ENCODE measurements at regions not wholly inside any gene's neighbourhood (a gene's known extent, or its start where the extent isn't known, plus 50 kb on each side); places are given as distances from the start of the nearest gene placed in this dataset.

DNA sequence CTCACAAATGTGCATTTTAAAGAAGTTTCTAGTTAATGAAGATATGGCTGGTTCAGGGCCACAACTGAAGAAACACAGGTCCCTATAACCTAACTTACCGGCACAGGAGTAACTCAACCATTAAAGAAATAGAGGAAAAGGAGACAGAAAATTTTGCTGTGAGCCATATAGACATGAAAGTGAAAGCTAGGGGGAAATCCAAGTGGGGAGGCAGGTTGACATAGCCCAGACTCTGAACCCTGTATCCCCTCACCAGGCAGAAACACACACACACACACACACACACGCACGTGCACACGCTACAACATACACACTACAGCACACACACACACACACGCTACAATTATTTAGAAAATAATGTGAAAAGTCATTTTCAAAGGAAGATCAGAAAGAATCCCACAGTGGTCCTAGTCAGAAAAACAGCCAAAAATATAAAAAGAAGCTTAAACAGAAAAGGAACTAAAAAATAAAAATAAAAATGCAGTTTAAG lies 856.4 kb upstream of the CDH6 start:
- Histone ChIP-seq H3F3A (ENCODE audit: control insufficient read depth, insufficient read depth) (no peaks in the 10 kb centered on the region), H3K9me2 (replicated peaks; ENCODE audit: control insufficient read depth, low read length) (no peaks in the 10 kb centered on the region), H3K79me2 (ENCODE audit: control insufficient read depth, low read length) (no peaks in the 10 kb centered on the region), H4K20me1 (ENCODE audit: control insufficient read depth, insufficient read depth, low read depth, low read length) (no peaks in the 10 kb centered on the region), H3K4me2 (ENCODE audit: low read length) (no peak overlapping the region), H3K9me3 (ENCODE audit: control insufficient read depth, insufficient read depth, low read length) (no peaks in the 10 kb centered on the region), H3K27ac (ENCODE audit: low read depth, low read length) (no peak overlapping the region), H3K27me3 (ENCODE audit: control insufficient read depth, low read length) (no peaks in the 10 kb centered on the region), H3K36me3 (ENCODE audit: control insufficient read depth, low read length) (no peaks in the 10 kb centered on the region), H3K4me3 (ENCODE audit: low read length) (no peak overlapping the region), H3K4me1 (ENCODE audit: control insufficient read depth, low read length) (no peaks in the 10 kb centered on the region)
- no peak for TF ChIP-seq EZH2phosphoT487 (IDR thresholded peaks at IDR 0.05; ENCODE audit: borderline replicate concordance, low read length)
- TF ChIP-seq, protein P1, sequence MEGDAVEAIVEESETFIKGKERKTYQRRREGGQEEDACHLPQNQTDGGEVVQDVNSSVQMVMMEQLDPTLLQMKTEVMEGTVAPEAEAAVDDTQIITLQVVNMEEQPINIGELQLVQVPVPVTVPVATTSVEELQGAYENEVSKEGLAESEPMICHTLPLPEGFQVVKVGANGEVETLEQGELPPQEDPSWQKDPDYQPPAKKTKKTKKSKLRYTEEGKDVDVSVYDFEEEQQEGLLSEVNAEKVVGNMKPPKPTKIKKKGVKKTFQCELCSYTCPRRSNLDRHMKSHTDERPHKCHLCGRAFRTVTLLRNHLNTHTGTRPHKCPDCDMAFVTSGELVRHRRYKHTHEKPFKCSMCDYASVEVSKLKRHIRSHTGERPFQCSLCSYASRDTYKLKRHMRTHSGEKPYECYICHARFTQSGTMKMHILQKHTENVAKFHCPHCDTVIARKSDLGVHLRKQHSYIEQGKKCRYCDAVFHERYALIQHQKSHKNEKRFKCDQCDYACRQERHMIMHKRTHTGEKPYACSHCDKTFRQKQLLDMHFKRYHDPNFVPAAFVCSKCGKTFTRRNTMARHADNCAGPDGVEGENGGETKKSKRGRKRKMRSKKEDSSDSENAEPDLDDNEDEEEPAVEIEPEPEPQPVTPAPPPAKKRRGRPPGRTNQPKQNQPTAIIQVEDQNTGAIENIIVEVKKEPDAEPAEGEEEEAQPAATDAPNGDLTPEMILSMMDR (IDR thresholded peaks at IDR 0.05; ENCODE audit: low read depth, low read length, poor library complexity, severe bottlenecking): no peak

DNA sequence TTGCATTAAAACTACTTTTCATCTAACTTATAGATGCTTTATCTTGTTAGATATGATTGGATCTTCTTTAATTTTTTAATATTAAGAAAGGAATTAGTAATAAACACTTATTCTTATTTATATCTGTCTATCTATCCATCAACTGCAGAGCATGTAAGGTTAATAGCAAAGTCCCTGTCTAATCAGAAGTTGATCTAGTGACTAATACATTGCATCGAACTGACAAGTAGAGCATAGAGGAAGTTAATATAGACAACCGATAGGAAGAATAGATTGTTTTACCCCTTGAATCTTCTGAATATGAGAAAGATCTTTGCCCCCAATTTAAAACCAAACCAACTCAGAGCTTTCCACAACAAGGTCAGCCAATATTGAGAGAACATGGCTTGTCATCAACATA lies 862.0 kb upstream of the CDH6 start:
- H3K79me2 ChIP-seq (ENCODE audit: control insufficient read depth, low read length): no peaks in the 10 kb centered on the region
- H4K20me1 ChIP-seq (ENCODE audit: control insufficient read depth, insufficient read depth, low read depth, low read length): no peaks in the 10 kb centered on the region
- H3K27ac ChIP-seq (ENCODE audit: low read depth, low read length): no peak overlapping the region
- H3K36me3 ChIP-seq (ENCODE audit: control insufficient read depth, low read length): no peaks in the 10 kb centered on the region
- no peak overlapping the region for H3K4me2 ChIP-seq (ENCODE audit: low read length)
- TF ChIP-seq EZH2phosphoT487 (IDR thresholded peaks at IDR 0.05; ENCODE audit: borderline replicate concordance, low read length): no peak
- TF ChIP-seq, protein P1 (IDR thresholded peaks at IDR 0.05; ENCODE audit: low read depth, low read length, poor library complexity, severe bottlenecking): no peak
- H3F3A ChIP-seq (ENCODE audit: control insufficient read depth, insufficient read depth): no peaks in the 10 kb centered on the region
- no peaks in the 10 kb centered on the region for H3K4me1 ChIP-seq (ENCODE audit: control insufficient read depth, low read length)
- H3K9me3 ChIP-seq (ENCODE audit: control insufficient read depth, insufficient read depth, low read length): no peaks in the 10 kb centered on the region
- no peaks in the 10 kb centered on the region for H3K9me2 ChIP-seq (replicated peaks; ENCODE audit: control insufficient read depth, low read length)
- no peaks in the 10 kb centered on the region for H3K27me3 ChIP-seq (ENCODE audit: control insufficient read depth, low read length)
- H3K4me3 ChIP-seq (ENCODE audit: low read length): no peak overlapping the region

DNA sequence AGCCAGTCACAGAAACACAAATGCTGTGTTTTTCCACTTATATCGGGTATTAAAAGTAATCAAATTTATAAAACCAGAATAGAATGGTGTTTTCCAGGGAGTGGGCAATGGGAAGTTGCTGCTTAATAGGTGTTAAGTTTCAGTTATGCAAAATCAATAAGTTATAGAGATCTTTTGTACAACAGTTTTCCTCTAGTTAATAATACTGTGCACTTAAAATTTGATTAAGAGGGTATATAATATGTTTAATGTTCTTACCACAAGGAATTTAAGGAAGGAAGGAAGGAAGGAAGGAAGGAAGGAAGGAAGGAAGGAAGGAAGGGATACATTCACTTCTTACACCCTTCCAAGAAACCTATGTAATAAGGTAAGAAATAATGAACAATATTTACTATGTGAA lies 867.7 kb upstream of the CDH6 start:
- Histone ChIP-seq H3K9me3 (ENCODE audit: control insufficient read depth, insufficient read depth, low read length) (no peaks in the 10 kb centered on the region), H3K9me2 (replicated peaks; ENCODE audit: control insufficient read depth, low read length) (no peaks in the 10 kb centered on the region), H3K27ac (ENCODE audit: low read depth, low read length) (no peak overlapping the region), H3F3A (ENCODE audit: control insufficient read depth, insufficient read depth) (no peaks in the 10 kb centered on the region), H3K4me3 (ENCODE audit: low read length) (no peak overlapping the region), H3K36me3 (ENCODE audit: control insufficient read depth, low read length) (no peaks in the 10 kb centered on the region), H3K27me3 (ENCODE audit: control insufficient read depth, low read length) (no peaks in the 10 kb centered on the region), H3K4me2 (ENCODE audit: low read length) (no peak overlapping the region), H4K20me1 (ENCODE audit: control insufficient read depth, insufficient read depth, low read depth, low read length) (no peaks in the 10 kb centered on the region), H3K4me1 (ENCODE audit: control insufficient read depth, low read length) (no peaks in the 10 kb centered on the region), H3K79me2 (ENCODE audit: control insufficient read depth, low read length) (no peaks in the 10 kb centered on the region)
- TF ChIP-seq, protein P1 (IDR thresholded peaks at IDR 0.05; ENCODE audit: low read depth, low read length, poor library complexity, severe bottlenecking): no peak
- TF ChIP-seq EZH2phosphoT487 (IDR thresholded peaks at IDR 0.05; ENCODE audit: borderline replicate concordance, low read length): no peak
